OCI-LY1 (cell line): ENCODE measurements at regions not wholly inside any gene's neighbourhood (a gene's known extent, or its start where the extent isn't known, plus 50 kb on each side); places are given as distances from the start of the nearest gene placed in this dataset.

Source experiments
- H2AFZ ChIP-seq: fragments of 200-600 bp; sonication (generic), shearing (Covaris generic); 2 replicates; pipeline ENCODE4 v1.6.0; 2014; ENCODE audit warnings: antibody characterized with exemption, mild to moderate bottlenecking, low read length
- H3F3A ChIP-seq: fragments of 200-600 bp; sonication (generic), shearing (Covaris generic); 2 replicates; pipeline ENCODE4 v1.6.0; 2014; ENCODE audit warnings: mild to moderate bottlenecking, antibody characterized with exemption, low read length, moderate library complexity; ENCODE audit not compliant: insufficient read depth
- H3K27ac ChIP-seq: fragments of 200-600 bp; sonication (generic); 2 replicates; pipeline ENCODE4 v1.5.1; 2014; ENCODE audit warnings: low read length, mixed run types, mild to moderate bottlenecking, low read depth; ENCODE audit not compliant: poor library complexity, severe bottlenecking
- H3K27me3 ChIP-seq: fragments of 200-600 bp; sonication (generic); 2 replicates; pipeline ENCODE4 v1.6.0; 2014; ENCODE audit warnings: antibody characterized with exemption, mild to moderate bottlenecking, low read length, moderate library complexity; ENCODE audit not compliant: insufficient read depth
- H3K36me3 ChIP-seq: fragments of 200-600 bp; sonication (generic); 2 replicates; pipeline ENCODE4 v1.6.1; 2014; ENCODE audit warnings: mild to moderate bottlenecking, antibody characterized with exemption, low read length, moderate library complexity, mixed read lengths; ENCODE audit not compliant: insufficient read depth
- H3K4me1 ChIP-seq: fragments of 200-600 bp; sonication (generic); 2 replicates; pipeline ENCODE4 v1.5.1; 2014; ENCODE audit warnings: mild to moderate bottlenecking, low read length, moderate library complexity; ENCODE audit not compliant: insufficient read depth, severe bottlenecking
- H3K4me2 ChIP-seq: fragments of 200-600 bp; sonication (generic), shearing (Covaris generic); 2 replicates; pipeline ENCODE4 v1.6.1; 2014; ENCODE audit warnings: low read length
- H3K4me3 ChIP-seq: fragments of 200-600 bp; sonication (generic); 2 replicates; pipeline ENCODE4 v1.5.1; 2014; ENCODE audit warnings: low read length, low read depth, mild to moderate bottlenecking, mixed read lengths; ENCODE audit not compliant: poor library complexity, severe bottlenecking
- H3K79me2 ChIP-seq: fragments of 200-600 bp; shearing (Covaris generic); 2 replicates; pipeline ENCODE4 v1.6.1; 2016; ENCODE audit warnings: mixed run types, low read length, mixed read lengths; ENCODE audit not compliant: insufficient read depth
- H3K9ac ChIP-seq: fragments of 200-600 bp; sonication (generic), shearing (Covaris generic); 2 replicates; pipeline ENCODE4 v1.6.1; 2014; ENCODE audit warnings: mild to moderate bottlenecking, low read length, mixed read lengths
- H3K9me2 ChIP-seq: fragments of 200-600 bp; sonication (generic), shearing (Covaris generic); 2 replicates; pipeline ENCODE4 v1.6.1; 2014; ENCODE audit warnings: low read depth, mild to moderate bottlenecking, low read length, mixed read lengths
- H3K9me3 ChIP-seq: fragments of 200-600 bp; shearing (Covaris generic); 2 replicates; pipeline ENCODE4 v1.6.1; 2014; ENCODE audit warnings: low read length, mixed read lengths
- H4K20me1 ChIP-seq: fragments of 200-600 bp; sonication (generic), shearing (Covaris generic); 2 replicates; pipeline ENCODE4 v1.6.0; 2016; ENCODE audit warnings: mild to moderate bottlenecking, low read length; ENCODE audit not compliant: insufficient read depth
- CTCF ChIP-seq: fragments of 200-600 bp; sonication (generic), shearing (Covaris generic); IDR thresholded peaks from 2 replicates; pipeline ENCODE4 v1.5.1; 2017; ENCODE audit warnings: mild to moderate bottlenecking, antibody characterized with exemption, low read length, moderate library complexity, mixed read lengths
- EZH2 ChIP-seq: fragments of 200-600 bp; sonication (generic), shearing (Covaris generic); IDR thresholded peaks from 2 replicates; pipeline ENCODE4 v1.8.0; 2017; ENCODE audit warnings: borderline replicate concordance, mixed run types, mild to moderate bottlenecking, antibody characterized with exemption, low read length, moderate library complexity, mixed read lengths

DNA sequence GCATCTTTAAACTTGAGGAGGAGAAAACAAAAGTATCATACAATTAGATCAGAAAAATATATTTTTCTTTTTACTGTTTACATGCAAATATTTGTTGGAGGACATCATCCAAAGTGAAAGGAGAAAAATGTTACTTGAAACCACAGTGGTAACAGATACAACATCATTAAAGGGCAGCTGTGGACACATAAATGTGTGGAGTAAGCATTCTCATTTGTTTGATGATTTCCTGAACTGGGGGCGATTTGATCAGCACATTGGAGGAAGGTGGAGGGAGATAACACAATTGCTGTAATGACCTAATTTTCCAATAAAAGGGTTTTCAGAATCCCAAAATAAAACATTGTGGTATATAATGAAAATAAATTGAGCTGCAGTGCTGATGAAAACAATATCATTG is 314.5 kb upstream of the HS3ST1 start:
- H3F3A ChIP-seq = no peaks in the 10 kb centered on the region
- no peak for TF ChIP-seq EZH2
- TF ChIP-seq CTCF = no peak
- H3K4me3 ChIP-seq = no peak overlapping the region
- H3K4me2 ChIP-seq = no peak overlapping the region
- H3K4me1 ChIP-seq = no peaks in the 10 kb centered on the region
- H3K79me2 ChIP-seq = no peaks in the 10 kb centered on the region
- H2AFZ ChIP-seq = no peak overlapping the region
- H3K36me3 ChIP-seq = no peaks in the 10 kb centered on the region
- no peaks in the 10 kb centered on the region for H4K20me1 ChIP-seq
- H3K9ac ChIP-seq = no peak overlapping the region
- H3K27ac ChIP-seq = no peak overlapping the region
- no peaks in the 10 kb centered on the region for H3K9me3 ChIP-seq
- no peaks in the 10 kb centered on the region for H3K9me2 ChIP-seq
- no peaks in the 10 kb centered on the region for H3K27me3 ChIP-seq

- Histone ChIP-seq H3K27ac (no peak overlapping the region), H3K27me3 (no peaks in the 10 kb centered on the region), H2AFZ (no peak overlapping the region), H3K9me2 (no peaks in the 10 kb centered on the region), H3K9ac (no peak overlapping the region), H3K4me3 (no peak overlapping the region), H3K4me2 (no peak overlapping the region), H4K20me1 (no peaks in the 10 kb centered on the region), H3K9me3 (no peaks in the 10 kb centered on the region), H3K36me3 (no peaks in the 10 kb centered on the region), H3K4me1 (no peaks in the 10 kb centered on the region), H3F3A (no peaks in the 10 kb centered on the region), H3K79me2 (no peaks in the 10 kb centered on the region)
- no peak for TF ChIP-seq EZH2
- TF ChIP-seq CTCF = no peak
Observed at GRCh38 chr4:11741190-11741652, 312.5 kb upstream of the HS3ST1 start.

DNA sequence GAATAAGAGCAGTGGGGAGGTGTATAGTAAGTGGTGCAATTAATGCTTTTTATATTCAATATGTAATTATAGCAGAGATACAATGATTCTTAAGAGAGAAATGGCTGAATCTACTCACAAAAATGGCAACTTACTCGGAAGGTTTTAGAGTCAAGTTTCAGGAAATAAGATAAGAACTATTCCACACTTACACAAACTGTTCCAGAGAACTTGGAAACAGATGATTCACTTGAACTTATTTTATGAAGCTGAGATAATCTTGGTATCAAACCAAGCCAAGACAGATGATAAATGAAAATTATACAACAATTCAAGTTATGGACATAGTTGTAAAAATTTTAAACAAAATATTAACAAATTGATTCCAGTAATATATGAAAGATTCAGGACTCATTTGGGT is 311.3 kb upstream of the HS3ST1 start:
- H3K4me1 ChIP-seq = no peaks in the 10 kb centered on the region
- H3K4me3 ChIP-seq = no peak overlapping the region
- H2AFZ ChIP-seq = no peak overlapping the region
- no peaks in the 10 kb centered on the region for H3K79me2 ChIP-seq
- TF ChIP-seq EZH2 (no peak), CTCF (no peak)
- H3F3A ChIP-seq = no peaks in the 10 kb centered on the region
- H3K9ac ChIP-seq = no peak overlapping the region
- H3K27me3 ChIP-seq = no peaks in the 10 kb centered on the region
- no peaks in the 10 kb centered on the region for H3K9me2 ChIP-seq
- H3K9me3 ChIP-seq = no peaks in the 10 kb centered on the region
- H3K4me2 ChIP-seq = no peak overlapping the region
- no peaks in the 10 kb centered on the region for H4K20me1 ChIP-seq
- H3K36me3 ChIP-seq = no peaks in the 10 kb centered on the region
- H3K27ac ChIP-seq = no peak overlapping the region
